Middle frontal gyrus (tissue), 1 donor: ENCODE measurements at regions not wholly inside any gene's neighbourhood (a gene's known extent, or its start where the extent isn't known, plus 50 kb on each side); places are given as distances from the start of the nearest gene placed in this dataset.
"Not testable (repeated sequence)": the region's sequence is repeated elsewhere in the genome, so short reads cannot be mapped to it uniquely, and the experiment has no call there.

Experiments used
- DNase-seq: peaks from one replicate; pipeline ENCODE4 v3.0.0-alpha.2; 2015; ENCODE audit warnings: low spot score; ENCODE audit errors: extremely low spot score

GRCh38 chr13:24995225-24995804 is 100.6 kb upstream of the PABPC3 start:
- peak; percentile 71 for DNase-seq

GRCh38 chr13:24997367-24997967 is 98.5 kb upstream of the PABPC3 start:
- DNase-seq, result no peak

- DNase-seq, result no peak
Observed at GRCh38 chr13:24998433-24998832, 97.5 kb upstream of the PABPC3 start.

- DNase-seq, result no peak
Observed at GRCh38 chr13:25001476-25002206, 94.3 kb upstream of the PABPC3 start.

GRCh38 chr13:25002311-25002710 is 93.6 kb upstream of the PABPC3 start:
- not testable (repeated sequence) for DNase-seq

- not testable (repeated sequence) for DNase-seq
Observed at GRCh38 chr13:25004489-25004888, 91.4 kb upstream of the PABPC3 start.

- peak; percentile 6 for DNase-seq
Observed at GRCh38 chr13:25005050-25005497, 90.9 kb upstream of the PABPC3 start.

- DNase-seq, result not testable (repeated sequence)
Observed at GRCh38 chr13:25007389-25007788, 88.5 kb upstream of the PABPC3 start.

GRCh38 chr13:25014398-25014973 is 81.5 kb upstream of the PABPC3 start:
- not testable (repeated sequence) for DNase-seq

- not testable (repeated sequence) for DNase-seq
Observed at GRCh38 chr13:25017176-25017575, 78.8 kb upstream of the PABPC3 start.

- not testable (repeated sequence) for DNase-seq
Observed at GRCh38 chr13:25017808-25018728, 77.9 kb upstream of the PABPC3 start.

- no peak for DNase-seq
Observed at GRCh38 chr13:25018729-25019115, 77.2 kb upstream of the PABPC3 start.

GRCh38 chr13:25019741-25020140 is 76.2 kb upstream of the PABPC3 start:
- not testable (repeated sequence) for DNase-seq

GRCh38 chr13:25024175-25024574 is 71.8 kb upstream of the PABPC3 start:
- no peak for DNase-seq

- no peak for DNase-seq
Observed at GRCh38 chr13:25032160-25032559, 63.8 kb upstream of the PABPC3 start.

GRCh38 chr13:25034173-25034572 is 61.8 kb upstream of the PABPC3 start:
- no peak for DNase-seq

GRCh38 chr13:25037057-25037813 is 58.7 kb upstream of the PABPC3 start:
- DNase-seq, result peak; percentile 27

GRCh38 chr13:25042151-25042865 is 53.6 kb upstream of the PABPC3 start:
- DNase-seq, result no peak

- DNase-seq, result no peak
Observed at GRCh38 chr13:25044071-25044470, 51.9 kb upstream of the PABPC3 start.
